ELF-1 (cell line): ENCODE measurements at regions not wholly inside any gene's neighbourhood (a gene's known extent, or its start where the extent isn't known, plus 50 kb on each side); places are given as distances from the start of the nearest gene placed in this dataset.
"Not testable (repeated sequence)": the region's sequence is repeated elsewhere in the genome, so short reads cannot be mapped to it uniquely, and the experiment has no call there.

ENCODE experiments used
- DNase-seq: peaks from one replicate; pipeline ENCODE4 v3.0.0-alpha.2; 2016; ENCODE audit warnings: low read depth, low spot score

DNA sequence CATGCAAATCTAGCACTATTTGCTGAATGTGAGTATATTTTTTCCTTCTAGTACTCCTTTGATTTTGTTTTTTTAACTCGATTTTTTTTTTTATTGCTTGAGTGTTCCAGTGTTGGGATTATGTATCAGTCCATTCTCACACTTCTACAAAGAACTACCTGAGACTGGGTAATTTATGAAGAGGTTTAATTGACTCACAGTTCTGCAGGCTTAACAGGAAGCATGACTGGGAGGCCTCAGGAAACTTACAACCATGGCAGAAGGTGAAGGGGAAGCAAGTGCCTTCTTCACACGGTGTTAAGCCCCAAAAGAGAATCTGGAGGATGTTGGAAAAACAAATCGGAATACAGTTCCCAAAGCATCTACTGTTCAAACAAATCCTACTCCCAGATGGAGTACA lies 69.1 kb downstream of the ZNF518B start:
- not testable (repeated sequence) for DNase-seq

DNA sequence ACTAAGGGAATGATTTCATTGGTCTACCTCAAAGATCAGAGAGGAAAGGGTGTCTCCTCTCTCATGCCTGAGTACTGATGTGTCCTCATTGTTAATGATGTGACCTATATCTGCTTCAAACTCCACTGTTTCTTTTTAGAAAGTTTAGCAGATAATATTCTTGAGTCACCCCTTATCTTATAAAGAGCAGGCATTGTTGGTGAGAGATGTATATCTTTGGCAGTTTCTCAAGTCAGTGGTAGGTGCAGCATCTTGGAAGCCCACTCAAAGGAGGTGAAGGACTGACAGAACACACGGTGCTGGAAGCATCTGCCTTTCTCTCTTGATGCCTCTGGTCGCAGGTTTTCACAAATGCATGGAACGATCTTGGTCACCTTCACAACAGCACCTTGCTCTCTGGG lies 71.2 kb downstream of the ZNF518B start:
- no peak for DNase-seq

DNA sequence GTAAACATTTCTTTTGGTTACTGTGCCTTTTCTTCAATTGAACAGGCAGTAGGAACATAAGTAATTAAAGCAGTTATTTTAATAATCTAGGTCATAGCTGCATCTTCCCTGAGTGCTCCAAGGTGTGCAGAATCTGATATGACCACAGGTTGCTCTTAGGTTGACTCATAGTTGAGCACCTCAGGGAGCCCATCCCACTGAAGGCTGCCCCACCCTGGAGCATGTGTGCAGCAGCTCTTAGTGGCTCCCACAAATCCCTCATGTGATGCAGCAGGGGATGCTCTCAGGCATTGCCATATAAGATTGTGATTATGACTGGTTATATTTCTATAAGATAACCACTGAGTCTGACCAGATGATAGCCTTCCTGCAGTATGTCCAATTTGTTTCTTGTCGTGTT lies 72.3 kb downstream of the ZNF518B start:
- DNase-seq: no peak

GRCh38 chr4:10383417-10383816 lies 73.8 kb downstream of the ZNF518B start:
- no peak for DNase-seq

DNA sequence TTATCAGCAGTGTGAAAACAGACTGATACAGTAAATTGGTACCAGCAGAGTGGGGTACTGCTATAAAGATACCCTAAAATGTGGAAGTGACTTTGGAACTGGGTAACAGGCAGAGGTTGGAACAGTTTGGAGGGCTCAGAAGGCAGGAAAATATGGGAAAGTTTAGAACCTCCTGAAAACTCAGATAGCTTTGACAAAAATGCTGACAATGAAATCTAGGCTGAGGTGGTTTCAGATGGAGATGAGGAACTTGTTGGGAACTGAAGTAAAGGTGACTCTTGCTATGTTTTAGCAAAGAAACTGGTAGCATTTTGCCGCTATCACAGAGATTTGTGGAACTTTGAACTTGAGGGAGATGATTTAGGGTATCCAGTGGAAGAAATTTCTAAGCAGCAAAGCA lies 75.1 kb downstream of the ZNF518B start:
- DNase-seq: not testable (repeated sequence)

DNA sequence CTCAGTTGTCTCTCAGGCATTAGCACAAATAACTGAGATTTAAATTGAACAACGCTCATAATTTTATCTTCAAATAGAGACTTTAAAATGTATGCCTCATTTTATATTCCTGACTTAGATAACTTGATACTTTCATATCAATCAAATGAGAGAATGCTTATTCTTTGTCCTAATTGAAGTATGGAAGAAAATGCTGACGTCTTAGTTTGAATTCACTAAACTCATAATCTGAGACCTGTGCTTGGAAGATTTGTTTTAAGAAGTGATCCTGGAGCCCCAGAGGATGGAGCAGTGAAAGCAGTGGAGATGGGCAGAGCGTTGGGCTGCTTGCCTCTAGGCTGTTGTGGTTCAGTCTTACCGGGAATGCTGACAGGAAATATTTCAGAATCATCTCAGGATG lies 76.1 kb downstream of the ZNF518B start:
- DNase-seq: no peak

DNA sequence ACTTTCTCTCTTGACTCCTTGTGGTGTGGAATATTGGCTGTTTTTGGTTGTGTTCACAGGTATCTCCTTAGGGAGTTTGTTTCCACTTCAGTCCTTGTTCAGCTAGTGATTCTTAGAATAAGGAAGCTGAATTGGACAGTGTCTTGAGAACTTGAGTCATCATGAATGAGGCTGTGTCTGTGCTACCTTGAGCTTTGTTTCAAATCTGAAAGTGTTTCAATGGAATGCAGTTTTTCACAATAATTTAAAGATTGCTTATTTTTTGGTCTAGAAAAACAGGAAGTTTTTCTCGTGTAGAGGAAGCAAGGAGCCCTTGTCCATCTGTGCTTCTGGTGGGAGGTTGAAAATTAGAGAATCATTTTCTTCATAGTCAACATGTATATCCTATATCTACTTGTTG lies 76.5 kb downstream of the ZNF518B start:
- DNase-seq: no peak

- DNase-seq: peak; percentile 79
These were observed 85.3 kb downstream of the ZNF518B start for GRCh38 chr4:10371869-10372471.

DNA sequence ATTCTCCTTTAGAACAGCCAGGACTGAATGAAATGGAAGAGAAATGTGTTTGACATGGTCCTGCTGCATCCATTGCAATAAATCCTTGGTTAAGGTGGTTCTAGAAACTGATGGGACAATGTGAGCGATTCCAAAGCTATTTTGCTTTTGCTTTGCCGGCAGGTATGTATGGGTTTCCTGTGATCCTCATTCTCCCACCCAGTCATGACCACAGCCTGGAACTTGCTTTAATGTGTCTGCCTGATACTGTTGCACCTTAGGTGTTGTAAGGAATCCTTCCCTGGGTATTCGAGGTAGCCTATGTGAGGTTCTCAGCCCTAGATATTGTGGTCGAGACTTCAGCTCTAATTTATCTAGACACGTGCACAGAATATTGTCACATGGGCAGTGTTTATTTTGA lies 86.1 kb downstream of the ZNF518B start:
- no peak for DNase-seq

DNA sequence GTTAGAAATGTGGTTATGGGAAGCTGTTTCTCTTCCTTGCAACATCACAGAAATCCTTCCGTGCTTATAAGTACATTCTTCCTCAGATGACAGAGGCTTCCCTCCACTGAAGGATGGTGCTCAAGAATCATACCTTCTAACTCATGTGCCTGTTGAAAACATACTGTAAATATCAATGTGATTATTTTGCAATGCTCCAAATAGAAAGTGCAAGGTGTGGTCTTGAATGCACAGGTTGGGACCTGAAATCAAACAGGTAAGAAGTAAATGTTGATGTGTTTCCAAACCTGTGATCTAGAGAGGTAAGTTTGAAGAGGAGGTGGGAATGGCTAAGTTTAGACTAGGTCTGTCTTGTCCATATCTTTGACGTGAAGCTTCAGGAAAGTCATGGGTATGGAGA lies 87.7 kb downstream of the ZNF518B start:
- DNase-seq: no peak

DNA sequence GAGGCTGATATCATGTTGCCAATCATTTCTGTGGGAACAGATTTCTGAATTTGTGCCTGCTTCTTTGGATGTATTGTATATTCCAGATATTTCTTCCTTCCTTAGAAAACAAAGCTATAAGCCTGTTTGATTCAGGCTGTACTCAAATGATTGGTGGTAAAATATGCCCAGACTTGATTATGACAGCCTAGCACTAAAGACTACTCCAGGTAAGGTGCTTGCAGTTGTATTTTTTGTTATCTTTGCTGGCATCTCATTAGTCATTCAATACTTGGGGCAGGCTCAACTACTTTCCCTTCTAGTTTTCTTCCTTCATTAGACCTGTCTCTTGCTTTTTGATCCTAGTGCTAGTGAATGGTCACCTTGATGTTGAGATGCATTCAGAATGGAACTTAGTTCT lies 90.6 kb downstream of the ZNF518B start:
- no peak for DNase-seq

GRCh38 chr4:10364194-10364593 lies 93.0 kb downstream of the ZNF518B start:
- DNase-seq: no peak

DNA sequence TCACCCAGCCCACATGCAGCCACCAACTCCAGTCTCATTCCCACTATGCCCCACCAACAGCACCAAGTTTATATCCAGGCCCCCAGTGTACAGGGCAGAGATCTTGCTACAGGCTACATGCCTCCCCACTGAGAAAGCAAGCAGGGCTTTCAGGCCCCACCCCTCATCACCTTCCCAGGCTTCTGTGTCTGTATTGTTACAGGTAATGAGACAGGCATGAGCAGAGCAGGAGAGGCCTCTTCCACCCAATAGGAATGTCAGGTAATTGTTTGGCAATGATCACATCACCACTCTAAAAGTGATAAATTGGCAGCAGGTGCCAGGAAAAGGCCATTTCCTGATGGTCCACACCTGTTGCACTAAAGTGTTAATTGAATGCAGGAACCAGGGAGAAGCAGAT lies 102.5 kb downstream of the ZNF518B start:
- DNase-seq: no peak

- DNase-seq: no peak
These were observed 103.0 kb downstream of the ZNF518B start for GRCh38 chr4:10354225-10354624.

DNA sequence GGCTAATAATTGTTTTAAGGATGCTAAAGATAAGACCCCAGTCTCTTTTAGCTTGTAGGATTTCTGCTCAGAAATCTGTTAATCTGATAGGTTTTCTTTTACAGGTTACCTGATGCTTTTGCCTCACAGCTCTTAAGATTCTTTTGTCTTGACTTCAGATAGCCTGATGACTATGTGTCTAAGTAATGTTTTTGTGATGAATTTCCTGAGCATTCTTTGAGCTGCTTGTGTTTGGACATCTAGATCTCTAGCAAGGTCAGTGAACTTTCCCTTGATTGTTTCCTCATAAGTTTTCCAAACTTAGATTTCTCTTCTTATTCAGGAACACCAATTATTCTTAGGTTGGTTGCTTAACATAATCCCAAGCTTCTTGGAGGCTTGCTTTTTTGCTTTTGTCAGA lies 104.1 kb downstream of the ZNF518B start:
- no peak for DNase-seq

GRCh38 chr4:10348241-10348640 lies 109.0 kb downstream of the ZNF518B start:
- DNase-seq: no peak

DNA sequence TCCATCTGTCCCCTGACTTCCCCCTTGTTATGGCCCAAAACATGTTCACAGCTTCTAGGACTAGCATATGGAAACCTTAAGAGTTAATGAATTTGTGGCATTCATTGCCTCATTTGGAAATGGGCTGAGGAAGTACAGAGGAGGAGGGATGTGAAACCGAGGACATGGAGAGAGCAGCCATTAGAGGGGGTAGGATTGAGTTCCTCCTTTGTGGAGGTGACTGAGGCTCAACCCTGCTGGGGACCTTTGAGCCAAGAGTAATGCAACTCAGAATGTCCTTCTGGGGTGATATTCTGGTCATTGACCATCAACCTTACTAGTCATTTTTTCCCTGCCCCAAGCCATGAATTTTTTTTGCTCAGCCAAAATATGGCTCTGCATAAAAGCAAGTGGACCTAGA lies 109.4 kb downstream of the ZNF518B start:
- DNase-seq: no peak

DNA sequence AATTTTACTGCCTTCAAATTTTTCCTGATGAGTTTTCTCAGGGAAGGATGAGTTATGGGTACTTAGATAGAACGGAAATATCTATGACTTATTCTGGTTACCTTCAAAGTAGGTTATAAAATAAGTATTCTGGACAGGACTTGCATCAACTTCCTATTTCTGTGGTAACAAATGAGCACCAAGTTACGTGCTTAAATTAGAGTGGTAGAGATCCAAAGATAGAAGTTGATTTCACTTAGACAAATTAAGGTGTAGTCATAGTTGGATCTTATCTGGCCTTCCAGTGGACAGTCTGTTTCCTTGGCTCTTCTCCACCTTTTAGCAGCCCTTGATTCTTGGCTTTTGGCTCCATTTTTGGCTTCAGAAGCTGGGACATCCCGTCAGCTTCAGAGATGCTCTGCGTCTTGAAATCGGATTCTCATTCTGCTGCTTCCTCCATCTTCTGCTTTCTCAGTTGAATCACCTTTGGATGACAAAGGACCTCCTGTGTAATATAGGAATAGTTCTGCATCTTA lies 109.9 kb downstream of the ZNF518B start:
- no peak for DNase-seq

DNA sequence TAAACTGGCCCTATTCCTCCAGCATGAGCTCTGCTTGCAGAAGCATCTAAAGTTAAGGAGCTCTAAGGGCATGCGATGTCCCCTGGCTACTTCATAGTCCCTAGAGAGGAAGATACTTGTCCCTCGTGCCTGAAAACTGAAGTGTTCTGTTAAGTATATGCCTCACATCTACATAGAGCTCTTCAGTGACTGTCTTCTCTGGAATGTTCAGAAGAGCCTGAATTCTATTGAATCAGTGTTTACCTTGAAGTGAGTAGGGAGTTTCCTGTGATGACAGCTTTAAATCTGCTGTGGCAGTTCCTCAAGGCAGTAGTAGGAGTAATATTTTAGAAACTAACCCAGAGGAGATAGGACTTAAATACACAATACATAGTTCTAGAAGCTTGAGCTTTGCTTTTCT lies 111.2 kb downstream of the ZNF518B start:
- DNase-seq: no peak

GRCh38 chr4:10345381-10345784 lies 111.8 kb downstream of the ZNF518B start:
- DNase-seq: no peak

GRCh38 chr4:10344824-10345223 lies 112.4 kb downstream of the ZNF518B start:
- DNase-seq: no peak

DNA sequence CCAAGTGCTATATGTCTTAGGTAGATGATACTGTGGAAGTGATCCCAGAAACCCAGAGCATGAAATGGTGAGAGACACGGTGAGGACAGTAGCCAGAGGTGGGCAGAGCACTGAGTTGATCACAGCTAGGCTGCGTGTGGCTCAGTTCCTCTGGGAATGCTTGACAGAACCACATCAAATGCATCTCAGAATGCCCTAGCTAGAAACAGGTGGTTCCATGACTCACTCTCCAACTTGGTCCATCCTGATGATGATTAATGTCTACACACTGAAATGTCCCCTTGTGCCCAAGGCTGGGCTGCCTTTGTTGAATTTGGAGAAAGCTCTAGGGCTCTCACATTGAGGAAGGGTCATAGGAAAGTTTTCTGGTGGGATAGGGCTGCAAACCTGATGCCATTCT lies 113.6 kb downstream of the ZNF518B start:
- no peak for DNase-seq

GRCh38 chr4:10342866-10343265 lies 114.4 kb downstream of the ZNF518B start:
- DNase-seq: no peak

DNA sequence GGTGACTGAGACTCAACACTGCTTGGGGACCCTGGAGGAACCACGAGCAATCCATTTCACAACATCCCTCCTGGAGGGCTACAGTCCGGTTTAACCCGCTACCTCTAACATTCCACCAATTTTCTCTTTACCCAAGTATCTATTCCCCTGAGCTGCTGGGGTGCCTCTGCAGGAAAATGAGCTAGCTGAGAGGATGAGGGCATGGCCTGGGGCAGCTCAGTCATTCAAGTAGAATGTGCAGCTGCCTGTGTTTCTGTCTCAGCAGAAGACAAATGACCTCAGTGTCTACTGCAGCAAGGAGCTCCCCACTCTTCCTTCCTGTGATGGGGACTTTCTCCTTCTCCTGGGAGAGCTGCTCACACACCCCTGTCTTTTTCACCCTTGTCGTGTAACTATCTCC lies 120.8 kb downstream of the ZNF518B start:
- DNase-seq: peak; percentile 46
